IPS DF 19.7 (cell line): ENCODE measurements at regions not wholly inside any gene's neighbourhood (a gene's known extent, or its start where the extent isn't known, plus 50 kb on each side); places are given as distances from the start of the nearest gene placed in this dataset.

Source experiments
- DNase-seq: peaks from one replicate; pipeline ENCODE4 v3.0.0-alpha.2; 2013; ENCODE audit warnings: low read depth, low spot score

DNA sequence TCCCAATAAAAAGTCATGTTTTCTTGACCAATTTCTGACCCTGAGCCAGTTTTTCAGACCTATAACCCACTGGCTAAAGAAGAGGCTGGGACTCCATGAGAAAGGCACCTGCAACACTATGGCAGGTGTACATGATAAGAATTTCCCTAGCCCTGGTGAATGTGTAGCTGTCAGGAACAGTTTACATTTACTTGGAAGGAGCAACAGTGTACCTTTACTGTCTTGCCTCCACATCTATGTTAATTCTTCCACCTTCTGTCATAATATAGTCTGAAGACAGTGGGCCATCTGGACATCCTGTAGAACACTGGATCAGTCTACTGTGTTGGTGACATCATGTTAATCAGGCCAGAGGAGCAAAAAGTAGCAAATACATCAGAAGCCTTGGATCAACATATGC, 72.1 kb upstream of the CD82 start:
- no peak for DNase-seq

DNA sequence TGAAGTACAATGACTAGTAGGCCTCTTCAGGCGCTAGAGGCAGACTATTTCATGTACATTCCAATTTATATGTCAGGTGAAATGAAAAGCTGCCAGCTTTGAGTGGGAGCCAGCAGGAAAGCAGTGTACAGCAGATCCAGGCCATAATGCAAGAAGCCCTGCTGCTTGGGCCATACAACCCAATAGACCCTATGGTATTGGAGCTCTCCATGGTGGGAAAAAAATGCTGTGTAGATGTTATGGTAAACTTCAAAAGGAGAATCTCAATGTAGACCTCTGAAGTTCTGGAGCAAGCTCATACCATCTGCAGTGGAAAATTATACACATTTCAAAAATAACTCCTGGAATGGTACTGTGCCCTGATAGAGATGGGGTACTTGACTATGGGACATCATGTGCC, 71.5 kb upstream of the CD82 start:
- DNase-seq, result no peak

DNA sequence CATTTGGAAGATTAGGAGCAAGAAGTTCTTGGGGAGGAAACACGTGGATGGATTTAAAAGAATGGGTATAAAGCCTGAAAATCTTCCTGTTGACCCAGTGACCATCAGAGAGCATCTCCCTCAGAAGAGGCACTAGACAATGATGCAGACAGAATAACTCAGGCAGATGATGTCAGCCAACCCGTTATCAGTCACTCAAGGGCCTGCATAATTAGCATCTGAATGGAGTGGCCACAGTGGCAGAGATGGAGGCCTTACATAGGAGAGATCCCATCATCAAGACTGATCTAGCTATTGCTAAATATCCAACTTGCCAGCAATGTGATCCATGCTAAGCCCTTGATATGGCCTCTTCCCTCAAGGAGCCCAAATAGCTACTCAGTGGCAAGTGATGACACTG, 70.7 kb upstream of the CD82 start:
- DNase-seq, result no peak

DNA sequence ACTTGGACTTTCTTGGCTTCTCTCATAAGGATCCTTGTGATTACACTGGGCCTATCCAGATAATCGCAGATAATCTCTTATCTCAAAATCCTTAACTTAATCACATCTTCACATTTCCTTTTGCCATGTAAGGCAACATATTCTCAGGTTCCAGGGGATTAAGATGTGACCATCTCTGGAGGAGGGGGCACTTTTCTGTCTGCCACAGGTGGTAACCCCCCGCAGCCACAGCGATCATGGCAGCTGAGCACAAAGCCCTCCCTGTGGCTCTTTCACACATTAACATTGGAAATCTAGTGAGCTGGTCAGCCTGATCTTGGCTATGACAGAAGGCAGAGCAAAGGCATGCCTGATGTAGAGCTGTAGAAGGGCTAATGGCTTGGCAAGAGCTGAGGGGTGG, 69.1 kb upstream of the CD82 start:
- no peak for DNase-seq

DNA sequence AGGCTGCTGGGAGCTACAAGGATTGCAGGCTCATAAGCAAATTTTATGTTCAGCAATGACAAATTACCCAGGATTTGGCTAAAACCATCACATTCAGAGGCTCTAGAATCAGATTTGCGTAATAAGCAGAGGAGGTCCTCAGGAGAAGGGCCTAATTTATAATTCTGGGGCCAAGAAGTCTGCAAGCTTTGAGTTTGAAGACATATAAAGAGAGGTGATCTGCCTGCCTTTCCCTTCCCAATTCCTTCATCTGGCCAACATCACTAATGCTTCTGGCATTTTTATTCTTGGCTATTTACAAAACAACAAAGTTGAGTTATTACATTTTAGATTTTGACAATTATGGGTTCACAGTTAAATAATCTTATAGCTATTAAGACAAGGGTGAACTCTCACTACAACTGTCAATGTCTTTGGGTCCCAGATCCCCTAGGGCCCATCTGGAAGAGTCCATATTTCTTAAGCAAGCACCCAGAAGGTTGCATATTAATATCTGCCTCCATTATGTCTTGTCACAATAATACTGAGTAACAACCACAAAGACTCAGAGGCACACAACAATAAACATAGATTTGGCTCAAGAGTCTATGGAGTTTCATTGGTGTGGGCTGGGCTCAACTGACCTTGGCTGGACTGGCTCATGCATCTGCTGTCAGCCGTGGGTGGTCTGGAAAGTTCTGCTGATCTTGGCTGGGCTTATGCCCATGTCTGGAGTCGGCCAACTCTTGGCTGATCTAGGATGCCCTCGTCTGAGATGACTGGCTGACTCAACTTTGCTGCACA, 67.2 kb upstream of the CD82 start:
- DNase-seq, result no peak

DNA sequence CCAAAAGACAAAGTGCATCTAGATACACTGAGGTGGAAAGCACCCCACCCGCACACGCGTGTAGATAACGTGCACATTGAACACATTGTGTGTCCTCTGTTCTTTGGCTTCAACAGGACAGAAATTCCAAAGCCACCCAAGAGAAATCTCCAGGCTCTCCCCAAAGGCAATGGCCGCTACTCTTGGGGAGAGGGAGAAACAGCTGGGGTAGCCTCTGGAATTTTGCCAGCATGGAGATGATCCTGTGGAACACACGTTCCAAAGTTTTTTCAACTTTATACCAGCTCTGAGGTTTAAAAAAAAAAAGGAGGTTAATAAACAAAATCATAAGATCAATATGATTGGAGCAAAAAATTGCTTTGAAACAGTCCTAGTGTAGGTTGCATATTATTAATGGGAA, 63.0 kb upstream of the CD82 start:
- DNase-seq, result no peak

DNA sequence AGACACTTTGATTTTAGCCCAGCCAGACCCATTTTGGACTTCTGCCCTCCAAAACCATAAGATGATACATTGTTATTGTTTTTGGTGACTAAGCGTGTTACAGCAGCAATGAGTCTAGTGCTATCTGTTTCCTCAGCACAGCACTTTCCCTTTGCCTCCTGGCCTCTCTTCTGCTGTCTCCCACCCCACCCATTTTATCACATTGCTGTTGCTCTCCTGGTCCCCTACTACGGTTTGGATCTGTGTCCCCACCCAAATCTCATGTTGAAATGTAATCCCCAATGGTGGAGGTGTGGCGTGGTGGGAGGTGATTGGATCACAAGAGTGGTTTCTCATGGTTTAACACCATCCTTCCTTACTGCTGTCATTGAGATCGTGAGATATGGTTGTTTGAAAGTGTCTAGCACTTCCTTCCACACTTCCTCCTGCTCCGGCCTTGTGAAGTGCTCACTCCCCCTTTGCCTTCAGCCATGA, 59.8 kb upstream of the CD82 start:
- DNase-seq, result no peak

DNA sequence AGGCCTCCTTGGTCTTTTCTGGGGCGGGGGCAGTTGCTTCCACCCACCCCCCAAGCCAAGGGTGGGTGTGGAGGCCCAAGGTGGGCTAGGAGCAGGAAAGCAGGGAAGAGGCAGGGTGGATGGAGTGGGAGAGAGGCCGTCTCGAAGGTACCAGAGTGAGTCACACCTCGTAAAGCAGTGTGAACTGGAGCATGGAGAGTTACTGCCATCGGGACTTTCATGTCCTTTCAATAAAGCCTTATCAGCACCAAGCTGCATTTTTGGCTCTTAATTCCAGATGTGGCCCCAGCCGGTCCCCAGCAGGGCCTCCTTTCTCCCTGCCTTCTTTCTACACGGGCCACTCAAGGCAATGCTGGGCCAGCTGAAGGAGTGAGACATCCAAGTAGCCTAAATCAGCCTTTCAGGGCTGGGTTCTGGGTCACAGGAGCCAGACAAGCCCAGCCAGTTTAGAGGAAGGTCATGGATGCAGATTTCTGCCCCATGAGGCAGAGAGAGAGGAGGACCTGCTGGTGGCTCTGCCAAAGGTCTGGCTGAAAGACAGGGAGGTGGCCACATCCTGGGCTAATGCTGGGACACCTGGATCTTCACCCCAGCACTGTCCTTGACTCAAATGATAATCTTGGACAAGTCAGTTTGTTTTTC, 59.0 kb upstream of the CD82 start:
- DNase-seq, result no peak

DNA sequence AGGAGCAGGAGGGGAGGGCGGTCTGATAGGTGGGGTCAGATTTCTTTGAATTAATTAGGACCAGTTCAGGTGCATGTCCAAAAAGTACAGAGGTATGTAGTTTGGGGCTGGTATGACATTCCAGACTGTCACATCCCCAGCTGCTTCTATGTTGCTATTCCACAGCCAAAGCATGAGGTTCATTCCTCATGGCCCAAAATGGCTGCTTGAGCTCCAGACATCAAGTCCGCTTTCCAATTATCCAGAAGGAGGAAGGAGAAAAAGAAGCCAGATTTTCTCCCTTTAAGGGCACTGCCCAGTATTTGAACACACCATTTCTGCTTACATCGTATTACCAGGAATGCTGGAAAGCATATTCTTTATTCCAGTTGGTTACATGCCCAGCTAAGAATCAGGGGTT, 58.0 kb upstream of the CD82 start:
- DNase-seq, result no peak

DNA sequence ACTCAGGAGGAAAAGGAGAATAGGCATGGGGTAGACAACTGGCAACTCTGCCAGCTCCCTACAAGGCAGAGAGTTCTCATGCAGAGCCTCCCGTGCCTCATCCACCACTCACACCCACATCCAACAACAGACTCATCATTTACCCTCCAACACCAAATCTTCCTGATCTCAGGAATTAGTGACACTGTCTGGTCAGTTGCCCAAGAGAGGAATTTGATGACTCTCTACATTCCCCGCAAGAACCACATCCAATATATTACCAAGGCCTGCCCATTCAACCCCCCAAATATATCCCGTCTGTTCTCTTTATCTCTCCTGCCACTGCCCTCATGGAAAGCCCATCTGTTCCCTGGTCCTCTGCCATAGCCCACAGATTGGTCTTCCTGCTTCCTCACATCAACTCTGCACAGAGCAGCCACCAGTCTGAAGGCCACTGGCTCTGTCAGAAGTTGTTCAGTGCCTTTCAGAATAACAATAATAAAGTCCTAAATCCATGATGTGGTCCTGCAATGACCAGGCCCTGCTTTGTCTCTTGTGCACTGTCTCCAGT, 57.5 kb upstream of the CD82 start:
- no peak for DNase-seq

DNA sequence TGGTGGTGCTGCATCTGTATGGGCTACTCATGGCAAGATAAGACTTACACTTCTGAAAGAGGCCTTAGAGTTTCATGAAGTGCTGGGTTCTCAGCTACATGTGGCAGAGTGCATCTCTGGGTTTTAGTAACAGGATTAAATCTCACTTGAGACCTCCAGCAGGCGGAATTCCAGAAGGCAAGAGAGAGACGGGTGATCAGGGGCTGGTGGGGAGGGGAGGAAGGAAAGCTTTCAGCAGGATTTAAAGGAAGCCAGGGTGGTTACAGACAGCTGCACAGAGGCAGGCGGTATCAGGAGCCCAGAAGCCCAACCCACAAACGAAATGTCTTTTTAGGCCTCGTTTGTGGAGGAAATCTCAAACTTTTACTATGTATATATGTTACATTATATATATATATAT, 56.2 kb upstream of the CD82 start:
- DNase-seq, result no peak

DNA sequence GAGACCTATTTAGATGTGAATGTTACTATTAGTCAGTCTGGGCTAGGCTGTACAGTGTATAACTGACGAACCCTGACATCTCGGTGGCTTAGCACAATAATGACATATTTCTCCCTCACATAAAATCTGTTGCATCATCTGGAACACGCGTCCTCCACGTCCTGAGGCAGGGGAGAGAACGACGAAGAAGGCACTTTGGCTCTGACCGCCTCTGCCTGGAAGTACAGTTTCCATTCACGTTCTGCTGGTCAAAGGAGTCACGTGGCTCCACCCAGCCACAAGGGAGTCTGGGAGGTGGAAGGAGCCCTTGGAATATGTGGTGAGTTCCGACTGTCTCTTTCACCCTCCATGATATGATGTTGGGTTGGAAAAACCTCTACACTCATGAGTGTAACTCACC, 55.1 kb upstream of the CD82 start:
- DNase-seq, result no peak

DNA sequence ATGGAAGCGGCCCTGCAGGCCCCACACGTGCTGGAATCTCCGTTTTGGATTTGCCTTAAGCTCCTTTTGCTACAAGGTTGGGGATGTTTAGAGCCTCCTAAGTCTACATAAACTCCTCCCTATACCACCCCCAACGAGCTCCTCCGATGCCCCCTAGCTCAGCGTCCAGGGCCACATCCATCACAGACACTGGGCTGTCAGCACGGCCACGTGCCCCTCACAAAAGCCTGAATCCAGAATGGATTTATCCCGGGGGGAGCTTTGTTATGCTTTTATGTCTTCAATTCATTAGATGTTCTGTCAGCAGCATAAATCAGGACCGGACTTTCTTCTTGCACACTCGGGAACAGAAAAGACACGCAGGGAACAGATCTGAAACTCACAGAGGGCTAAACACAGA, 52.6 kb upstream of the CD82 start:
- DNase-seq, result no peak

DNA sequence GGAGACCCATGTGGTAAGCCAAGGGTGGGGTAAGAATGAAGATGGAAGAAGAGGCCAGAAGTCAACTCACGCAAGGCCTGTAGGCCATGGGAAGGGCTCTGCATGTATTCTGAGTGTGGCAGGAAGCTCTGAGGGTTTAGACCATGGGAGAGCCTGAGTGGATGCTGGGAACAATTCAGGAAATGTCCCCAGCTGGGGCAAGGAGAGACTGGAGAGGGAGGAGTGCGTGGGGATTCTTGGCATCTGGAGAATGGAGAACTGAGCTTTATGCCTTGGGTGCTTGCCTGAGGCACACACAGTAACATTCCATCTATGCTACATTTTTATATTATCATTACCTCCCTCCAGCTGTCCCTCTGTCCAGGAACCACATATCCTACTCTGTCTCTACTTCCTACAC, 50.4 kb upstream of the CD82 start:
- no peak for DNase-seq
